NCI-H2081 treated with DMSO at 0.1 percent for 48 hours (cell line): ENCODE measurements at regions not wholly inside any gene's neighbourhood (a gene's known extent, or its start where the extent isn't known, plus 50 kb on each side); places are given as distances from the start of the nearest gene placed in this dataset.
"Not testable (repeated sequence)": the region's sequence is repeated elsewhere in the genome, so short reads cannot be mapped to it uniquely, and the experiment has no call there.

ENCODE experiments used
- DNase-seq: peaks from one replicate; lab custom pipeline; 2025; lab: John Stamatoyannopoulos, UW

GRCh38 chr13:80881034-80881433 lies 540.1 kb upstream of the SPRY2 start:
- no peak for DNase-seq

- no peak for DNase-seq
These were observed 537.0 kb upstream of the SPRY2 start for GRCh38 chr13:80877944-80878241.

- no peak for DNase-seq
These were observed 536.5 kb upstream of the SPRY2 start for GRCh38 chr13:80877209-80877943.

GRCh38 chr13:80873589-80873988 lies 532.7 kb upstream of the SPRY2 start:
- no peak for DNase-seq

- not testable (repeated sequence) for DNase-seq
These were observed 531.0 kb upstream of the SPRY2 start for GRCh38 chr13:80871971-80872370.

GRCh38 chr13:80871481-80871880 lies 530.6 kb upstream of the SPRY2 start:
- DNase-seq: no peak

- DNase-seq: no peak
These were observed 529.3 kb upstream of the SPRY2 start for GRCh38 chr13:80870186-80870585.

- DNase-seq: no peak
These were observed 526.0 kb upstream of the SPRY2 start for GRCh38 chr13:80866921-80867320.

- DNase-seq: no peak
These were observed 524.4 kb upstream of the SPRY2 start for GRCh38 chr13:80865329-80865728.

- DNase-seq: no peak
These were observed 521.5 kb upstream of the SPRY2 start for GRCh38 chr13:80862456-80862855.

GRCh38 chr13:80860845-80861244 lies 519.9 kb upstream of the SPRY2 start:
- no peak for DNase-seq

- DNase-seq: no peak
These were observed 517.2 kb upstream of the SPRY2 start for GRCh38 chr13:80858131-80858530.

- DNase-seq: no peak
These were observed 516.4 kb upstream of the SPRY2 start for GRCh38 chr13:80857321-80857720.

GRCh38 chr13:80850771-80851170 lies 509.8 kb upstream of the SPRY2 start:
- DNase-seq: no peak

- no peak for DNase-seq
These were observed 503.2 kb upstream of the SPRY2 start for GRCh38 chr13:80844164-80844563.

GRCh38 chr13:80841414-80841813 lies 500.5 kb upstream of the SPRY2 start:
- no peak for DNase-seq

GRCh38 chr13:80840316-80840976 lies 499.5 kb upstream of the SPRY2 start:
- DNase-seq: no peak

GRCh38 chr13:80835902-80836301 lies 495.0 kb upstream of the SPRY2 start:
- no peak for DNase-seq

GRCh38 chr13:80830431-80830830 lies 489.5 kb upstream of the SPRY2 start:
- no peak for DNase-seq

- no peak for DNase-seq
These were observed 487.8 kb upstream of the SPRY2 start for GRCh38 chr13:80828759-80829158.

GRCh38 chr13:80825276-80825675 lies 484.4 kb upstream of the SPRY2 start:
- DNase-seq: no peak

GRCh38 chr13:80824229-80824628 lies 483.3 kb upstream of the SPRY2 start:
- DNase-seq: no peak

- DNase-seq: no peak
These were observed 482.5 kb upstream of the SPRY2 start for GRCh38 chr13:80823472-80823871.

GRCh38 chr13:80821466-80821865 lies 480.5 kb upstream of the SPRY2 start:
- DNase-seq: no peak
